GM12878 (cell line): ENCODE measurements at regions not wholly inside any gene's neighbourhood (a gene's known extent, or its start where the extent isn't known, plus 50 kb on each side); places are given as distances from the start of the nearest gene placed in this dataset.

Experiments used
- ATAC-seq: fragments of 200-7000 bp; cut with Tn5 transposase; 3 replicates; pipeline ENCODE4 v1.9.1; 2020; ENCODE audit warnings: mild to moderate bottlenecking, moderate library complexity
- BruUV-seq: library from RNA; stranded (reverse); fragments of 400-500 nt; replicated peaks from 2 replicates; lab custom pipeline; 2021; lab: Mats Ljungman, UMichigan
- CTCF ChIA-PET: fragments of 300-600 bp; sonication (Branson Sonifier 250); formaldehyde crosslinking; extraction: SDS; loops from one replicate; lab custom pipeline; 2021; ENCODE audit warnings: inconsistent platforms; lab: Yijun Ruan, JAX
- POLR2A ChIA-PET: fragments of 350-600 bp; formaldehyde crosslinking; extraction: SDS; loops from one replicate; lab custom pipeline; 2021; ENCODE audit warnings: inconsistent platforms; lab: Charles Lee
- RAD21 ChIA-PET: fragments of 300-600 bp; sonication (Branson Sonifier 250); formaldehyde crosslinking; loops from one replicate; lab custom pipeline; 2023; ENCODE audit warnings: antibody characterized with exemption; ENCODE audit not compliant: unreplicated experiment; lab: Charles Lee
- SMC1A ChIA-PET: fragments of 300-600 bp; sonication (Branson Sonifier 250); formaldehyde crosslinking; loops from one replicate; lab custom pipeline; 2023; ENCODE audit not compliant: unreplicated experiment, uncharacterized antibody; lab: Charles Lee
- DNase-seq: peaks from one replicate; pipeline ENCODE4 v3.0.0-alpha.2; 2011; ENCODE audit warnings: low read depth, low spot score
- FAIRE-seq: peaks from 3 replicates; lab custom pipeline; 2011; peaks lifted over from hg19 to GRCh38; lab: Jason Lieb, UNC
- H2AFZ ChIP-seq: 2 replicates; pipeline ENCODE4 v1.6.0; 2011; ENCODE audit warnings: low read depth, low read length, control low read depth; ENCODE audit not compliant: control insufficient read depth
- H3K27ac ChIP-seq: 2 replicates; pipeline ENCODE4 v1.5.1; 2011; ENCODE audit warnings: control low read depth; ENCODE audit not compliant: control insufficient read depth, insufficient read depth
- H3K27me3 ChIP-seq, 2 experiments: replicated peaks in 1 of 2; 2 replicates each; pipeline versions ENCODE4 v1.6.0 to v1.6.1; 2011; ENCODE audit warnings: low read length in 1 of 2; ENCODE audit not compliant: control insufficient read depth in 2 of 2, insufficient read depth in 2 of 2
- H3K36me3 ChIP-seq, 2 experiments: 2 replicates each; pipeline ENCODE4 v1.5.1; 2011; ENCODE audit warnings: low read length in 1 of 2; ENCODE audit not compliant: control insufficient read depth in 2 of 2, insufficient read depth in 2 of 2
- H3K4me1 ChIP-seq: 2 replicates; pipeline ENCODE4 v1.6.1; 2011; ENCODE audit warnings: mild to moderate bottlenecking, low read length, moderate library complexity, mixed read lengths; ENCODE audit not compliant: control insufficient read depth, insufficient read depth
- H3K4me2 ChIP-seq: 2 replicates; pipeline ENCODE4 v1.6.0; 2011; ENCODE audit warnings: control low read depth; ENCODE audit not compliant: control insufficient read depth, insufficient read depth
- H3K4me3 ChIP-seq: fragments of 200-600 bp; sonication (generic); 2 replicates; pipeline ENCODE4 v1.5.1; 2016
- H3K79me2 ChIP-seq: 2 replicates; pipeline ENCODE4 v1.6.0; 2011; ENCODE audit warnings: low read length; ENCODE audit not compliant: control insufficient read depth, insufficient read depth
- H3K9ac ChIP-seq: 2 replicates; pipeline ENCODE4 v1.8.0; 2011; ENCODE audit warnings: low read length, control low read depth, mixed read lengths; ENCODE audit not compliant: control insufficient read depth, insufficient read depth
- H3K9me3 ChIP-seq: replicated peaks from 3 replicates; pipeline ENCODE4 v1.5.1; 2011; ENCODE audit warnings: mild to moderate bottlenecking, low read length; ENCODE audit not compliant: control insufficient read depth, insufficient read depth
- H4K20me1 ChIP-seq: 2 replicates; pipeline ENCODE4 v1.6.0; 2011; ENCODE audit not compliant: control insufficient read depth, insufficient read depth
- ASH2L ChIP-seq: fragments of 300-600, 200-600 bp; sonication (generic); IDR thresholded peaks from 2 replicates; pipeline ENCODE4 v1.6.1; 2017; ENCODE audit warnings: low read depth, mild to moderate bottlenecking, borderline replicate concordance
- BCL11A ChIP-seq: IDR thresholded peaks from 2 replicates; pipeline ENCODE4 v1.6.1; 2011; ENCODE audit warnings: low read depth, low read length
- FOS ChIP-seq: IDR thresholded peaks from 3 replicates; pipeline ENCODE4 v1.6.1; 2011; ENCODE audit warnings: borderline replicate concordance; ENCODE audit not compliant: insufficient read length; ENCODE audit errors: extremely low read depth
- JUND ChIP-seq: IDR thresholded peaks from 2 replicates; pipeline ENCODE4 v1.6.1; 2012; ENCODE audit warnings: low read depth, mild to moderate bottlenecking, low read length, improper control_type of control experiment, moderate library complexity
- KDM1A ChIP-seq: fragments of 200-600 bp; sonication (generic); IDR thresholded peaks from 2 replicates; pipeline ENCODE4 v1.6.1; 2016; ENCODE audit warnings: borderline replicate concordance
- NFXL1 ChIP-seq: fragments of 450-650 bp; IDR thresholded peaks from 2 replicates; pipeline ENCODE4 v1.6.1; 2017; ENCODE audit warnings: antibody characterized with exemption, mild to moderate bottlenecking, borderline replicate concordance
- NRF1 ChIP-seq: conservative IDR thresholded peaks from 2 replicates; pipeline ENCODE4 v1.6.1; 2011; ENCODE audit warnings: mild to moderate bottlenecking, low read depth, low read length, improper control_type of control experiment
- POLR2AphosphoS2 ChIP-seq: IDR thresholded peaks from 2 replicates; pipeline ENCODE4 v1.6.1; 2011; ENCODE audit warnings: low read depth, mild to moderate bottlenecking, low read length, improper control_type of control experiment, moderate library complexity
- POLR2AphosphoS5 ChIP-seq: IDR thresholded peaks from 2 replicates; pipeline ENCODE4 v1.6.1; 2011; ENCODE audit warnings: mild to moderate bottlenecking, low read length, inconsistent platforms
- RAD21 ChIP-seq: IDR thresholded peaks from 2 replicates; pipeline ENCODE4 v1.6.1; 2011; ENCODE audit warnings: mild to moderate bottlenecking, low read depth, low read length, moderate library complexity; ENCODE audit not compliant: insufficient read depth
- RELA ChIP-seq: fragments of 450-650 bp; IDR thresholded peaks from 2 replicates; pipeline ENCODE4 v1.8.0; 2014; ENCODE audit warnings: borderline replicate concordance; ENCODE audit not compliant: partially characterized antibody
- RUNX3 ChIP-seq: IDR thresholded peaks from 2 replicates; pipeline ENCODE4 v1.6.1; 2012; ENCODE audit warnings: low read length, inconsistent platforms
- SMC3 ChIP-seq: IDR thresholded peaks from 2 replicates; pipeline ENCODE4 v1.6.1; 2011; ENCODE audit warnings: low read length, improper control_type of control experiment, borderline replicate concordance
- SP1 ChIP-seq: IDR thresholded peaks from one replicate; pipeline ENCODE4 v1.6.1; 2011; ENCODE audit warnings: low read depth, low read length
- USF2 ChIP-seq: IDR thresholded peaks from 2 replicates; pipeline ENCODE4 v1.6.1; 2011; ENCODE audit warnings: low read depth, low read length, improper control_type of control experiment, borderline replicate concordance
- ZBTB33 ChIP-seq: fragments of 450-650 bp; IDR thresholded peaks from 2 replicates; pipeline ENCODE4 v1.6.1; 2017; ENCODE audit warnings: mild to moderate bottlenecking
- ZZZ3 ChIP-seq: IDR thresholded peaks from 2 replicates; pipeline ENCODE4 v1.6.1; 2011; ENCODE audit warnings: low read depth; ENCODE audit not compliant: control insufficient read depth, insufficient read length
- WGBS: methylation state at CpG from one replicate; pipeline ENCODE4 v1.1.6; 2016; ENCODE audit warnings: low lambda C conversion rate; ENCODE audit not compliant: insufficient replicate concordance, insufficient coverage; ENCODE audit errors: missing lambda C conversion rate; 5-methylcytosine and 5-hydroxymethylcytosine counted together
- in situ Hi-C: fragments of 300-500 bp; cut with MboI; formaldehyde crosslinking; loops from 9 replicates; pipeline ENCODE4 v1.14.3; 2018; ENCODE audit warnings: mixed read lengths
- intact Hi-C: fragments of 100-400 bp; cut with micrococcal nuclease; formaldehyde crosslinking; loops from one replicate; pipeline ENCODE4 v1.14.2; 2022; ENCODE audit not compliant: unreplicated experiment

DNA sequence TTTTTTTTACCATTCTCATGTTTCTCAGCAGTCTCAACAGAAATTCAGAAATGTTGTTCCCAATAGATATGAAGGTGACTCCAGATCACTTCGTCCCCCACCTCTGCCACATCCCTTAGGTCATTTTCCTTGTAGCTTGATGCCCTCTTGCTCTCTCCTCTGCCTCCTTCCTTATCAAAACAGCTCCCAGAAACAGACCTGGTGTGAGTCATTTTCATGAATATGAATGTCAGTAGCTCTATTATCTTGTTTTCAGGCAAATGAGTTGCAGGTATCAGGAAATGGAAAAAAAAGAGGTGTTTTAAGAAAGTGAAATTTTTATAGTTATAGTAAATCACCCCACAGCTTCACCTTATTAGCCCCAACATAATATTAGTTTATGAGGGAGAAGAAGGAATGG is 539.3 kb downstream of the SUCLA2 start:
- Histone ChIP-seq H4K20me1 (no peaks in the 10 kb centered on the region), H3K27me3 (no peaks in the 10 kb centered on the region), H3K4me1 (no peaks in the 10 kb centered on the region), H3K9ac (no peak overlapping the region), H3K9me3 (no peaks in the 10 kb centered on the region), H3K4me3 (no peak overlapping the region), H3K4me2 (no peak overlapping the region), H3K36me3 (no peaks in the 10 kb centered on the region), H3K27ac (no peak overlapping the region), H2AFZ (no peak overlapping the region), H3K79me2 (no peaks in the 10 kb centered on the region)
- in situ Hi-C loops = no loop called here
- 0% methylated on average over 1 of the region's 1 CpG for WGBS
- ATAC-seq = no peak
- intact Hi-C loops = no loop called here
- BruUV-seq = no TSS peak
- ChIA-PET SMC1A (interaction anchor here (0.7 kb wide), 1 partner anchor 86 kb away, joined by 4 read pairs; no protein-coding TSS in a partner anchor), POLR2A (no interaction called here), RAD21 (interaction anchor here (0.7 kb wide), 1 partner anchor 558 kb away, joined by 4 read pairs; no protein-coding TSS in a partner anchor), CTCF (no interaction called here)
- DNase-seq = no peak
- no peak for FAIRE-seq
- no peak for TF ChIP-seq ZZZ3

- DNase-seq (no peak), ATAC-seq (no peak), FAIRE-seq (peak; percentile 31)
- Histone ChIP-seq H3K4me2 (no peak overlapping the region), H3K27me3 (no peaks in the 10 kb centered on the region), H3K36me3 (no peaks in the 10 kb centered on the region), H3K4me1 (no peaks in the 10 kb centered on the region), H2AFZ (no peak overlapping the region), H3K27ac (no peak overlapping the region), H3K4me3 (no peak overlapping the region), H3K9ac (no peak overlapping the region), H3K79me2 (no peaks in the 10 kb centered on the region), H3K9me3 (no peaks in the 10 kb centered on the region), H4K20me1 (no peaks in the 10 kb centered on the region)
- SMC1A ChIA-PET = interaction anchor here (0.7 kb wide), 1 partner anchor 503 kb away, joined by 5 read pairs; no protein-coding TSS in a partner anchor
- CTCF ChIA-PET = interaction anchor here (1.4 to 1.6 kb wide), 3 partner anchors 486 to 566 kb away, joined by 4 to 8 read pairs (median 5); no protein-coding TSS in a partner anchor
- no TSS peak for BruUV-seq
- intact Hi-C loops (loop anchor here (5.0 to 10.0 kb wide), 2 partner anchors 567 to 625 kb away; no protein-coding TSS in a partner anchor), in situ Hi-C loops (no loop called here)
- WGBS = 40% methylated on average over 2 of the region's 2 CpGs
- POLR2A ChIA-PET = no interaction called here
- RAD21 ChIA-PET = interaction anchor here (0.9 to 1.0 kb wide), 3 partner anchors 486 to 565 kb away, joined by 4 to 5 read pairs (median 4); partner anchors contain the start of gene HTR2A
- TF ChIP-seq NRF1 (no peak), KDM1A (no peak), NFXL1 (no peak), USF2 (no peak), SP1 (no peak), FOS (no peak), ASH2L (no peak), RAD21 (peak; percentile 43), ZBTB33 (no peak), RELA (no peak), SMC3 (peak; percentile 30; the same call in 1 of the 2 replicates), RUNX3 (no peak), POLR2AphosphoS2 (no peak), JUND (no peak), POLR2AphosphoS5 (no peak), BCL11A (no peak)
Observed at GRCh38 chr13:47459512-47459911, 541.6 kb downstream of the SUCLA2 start.
